ENCODE measurements at regions not wholly inside any gene's neighbourhood (a gene's known extent, or its start where the extent isn't known, plus 50 kb on each side); places are given as distances from the start of the nearest gene placed in this dataset.
"Not testable (repeated sequence)": the region's sequence is repeated elsewhere in the genome, so short reads cannot be mapped to it uniquely, and the experiment has no call there.

GRCh38 chr18:10142496-10143160, 228.8 kb downstream of the VAPA start:
- Histone ChIP-seq H3K4me1 (ENCODE audit: control insufficient read depth in 5 of 5, insufficient read depth in 5 of 5, low read length in 5 of 5) (peaks cover 15 to 47% (median 45%) of the 10 kb centered on the region in 5 donors), H3K9me3 (ENCODE audit: control insufficient read depth in 5 of 5, low read length in 5 of 5) (no peaks in the 10 kb centered on the region), H3K27ac (ENCODE audit: low read depth, low read length) (peak overlapping the region; percentile 90), H3K9ac (ENCODE audit: low read length in 5 of 5) (peak overlapping the region in 2 of 5 donors; percentile 10 to 39), H3K4me3 (ENCODE audit: low read depth in 1 of 5, low read length in 5 of 5) (no peak overlapping the region), H3K27me3 (ENCODE audit: control insufficient read depth in 5 of 5, insufficient read depth in 4 of 5, low read length in 5 of 5) (no peaks in the 10 kb centered on the region), H3K36me3 (ENCODE audit: control insufficient read depth in 5 of 5, insufficient read depth in 5 of 5, low read length in 5 of 5) (no peaks in the 10 kb centered on the region)

GRCh38 chr18:10143596-10143995, 229.8 kb downstream of the VAPA start:
- Histone ChIP-seq H3K9me3 (ENCODE audit: control insufficient read depth in 5 of 5, low read length in 5 of 5) (no peaks in the 10 kb centered on the region), H3K9ac (ENCODE audit: low read length in 5 of 5) (no peak overlapping the region), H3K27me3 (ENCODE audit: control insufficient read depth in 5 of 5, insufficient read depth in 4 of 5, low read length in 5 of 5) (no peaks in the 10 kb centered on the region), H3K4me3 (ENCODE audit: low read depth in 1 of 5, low read length in 5 of 5) (no peak overlapping the region), H3K4me1 (ENCODE audit: control insufficient read depth in 5 of 5, insufficient read depth in 5 of 5, low read length in 5 of 5) (peaks cover 15 to 47% (median 45%) of the 10 kb centered on the region in 5 donors), H3K27ac (ENCODE audit: low read depth, low read length) (peak overlapping the region; percentile 90), H3K36me3 (ENCODE audit: control insufficient read depth in 5 of 5, insufficient read depth in 5 of 5, low read length in 5 of 5) (no peaks in the 10 kb centered on the region)

- H3K4me1 ChIP-seq (ENCODE audit: control insufficient read depth in 5 of 5, insufficient read depth in 5 of 5, low read length in 5 of 5) = peaks cover 14 to 37% (median 35%) of the 10 kb centered on the region in 5 donors
- no peaks in the 10 kb centered on the region for H3K36me3 ChIP-seq (ENCODE audit: control insufficient read depth in 5 of 5, insufficient read depth in 5 of 5, low read length in 5 of 5)
- no peak overlapping the region for H3K9ac ChIP-seq (ENCODE audit: low read length in 5 of 5)
- no peak overlapping the region for H3K27ac ChIP-seq (ENCODE audit: low read depth, low read length)
- H3K4me3 ChIP-seq (ENCODE audit: low read depth in 1 of 5, low read length in 5 of 5) = no peak overlapping the region
- H3K27me3 ChIP-seq (ENCODE audit: control insufficient read depth in 5 of 5, insufficient read depth in 4 of 5, low read length in 5 of 5) = no peaks in the 10 kb centered on the region
- H3K9me3 ChIP-seq (ENCODE audit: control insufficient read depth in 5 of 5, low read length in 5 of 5) = no peaks in the 10 kb centered on the region
These were observed 231.7 kb downstream of the VAPA start for GRCh38 chr18:10145546-10145945.

GRCh38 chr18:10147226-10147625, 233.4 kb downstream of the VAPA start:
- H3K4me3 ChIP-seq (ENCODE audit: low read depth in 1 of 5, low read length in 5 of 5) = no peak overlapping the region

GRCh38 chr18:10147752-10148151, 233.9 kb downstream of the VAPA start:
- no peaks in the 10 kb centered on the region for H3K9me3 ChIP-seq (ENCODE audit: control insufficient read depth in 5 of 5, low read length in 5 of 5)
- H3K27ac ChIP-seq (ENCODE audit: low read depth, low read length) = no peak overlapping the region
- H3K27me3 ChIP-seq (ENCODE audit: control insufficient read depth in 5 of 5, insufficient read depth in 4 of 5, low read length in 5 of 5) = no peaks in the 10 kb centered on the region
- H3K9ac ChIP-seq (ENCODE audit: low read length in 5 of 5) = no peak overlapping the region
- no peak overlapping the region for H3K4me3 ChIP-seq (ENCODE audit: low read depth in 1 of 5, low read length in 5 of 5)
- H3K36me3 ChIP-seq (ENCODE audit: control insufficient read depth in 5 of 5, insufficient read depth in 5 of 5, low read length in 5 of 5) = no peaks in the 10 kb centered on the region
- peaks cover 6 to 16% (median 14%) of the 10 kb centered on the region in 5 donors for H3K4me1 ChIP-seq (ENCODE audit: control insufficient read depth in 5 of 5, insufficient read depth in 5 of 5, low read length in 5 of 5)

More at GRCh38 chr18:10147226-10147625, 233.4 kb downstream of the VAPA start:
- H3K9ac ChIP-seq (ENCODE audit: low read length in 5 of 5) = no peak overlapping the region
- peaks cover 10 to 22% (median 19%) of the 10 kb centered on the region in 5 donors for H3K4me1 ChIP-seq (ENCODE audit: control insufficient read depth in 5 of 5, insufficient read depth in 5 of 5, low read length in 5 of 5)
- no peak overlapping the region for H3K27ac ChIP-seq (ENCODE audit: low read depth, low read length)
- no peaks in the 10 kb centered on the region for H3K9me3 ChIP-seq (ENCODE audit: control insufficient read depth in 5 of 5, low read length in 5 of 5)
- no peaks in the 10 kb centered on the region for H3K27me3 ChIP-seq (ENCODE audit: control insufficient read depth in 5 of 5, insufficient read depth in 4 of 5, low read length in 5 of 5)
- no peaks in the 10 kb centered on the region for H3K36me3 ChIP-seq (ENCODE audit: control insufficient read depth in 5 of 5, insufficient read depth in 5 of 5, low read length in 5 of 5)

- Histone ChIP-seq H3K9me3 (ENCODE audit: control insufficient read depth in 5 of 5, low read length in 5 of 5) (no peaks in the 10 kb centered on the region), H3K27me3 (ENCODE audit: control insufficient read depth in 5 of 5, insufficient read depth in 4 of 5, low read length in 5 of 5) (no peaks in the 10 kb centered on the region), H3K4me1 (ENCODE audit: control insufficient read depth in 5 of 5, insufficient read depth in 5 of 5, low read length in 5 of 5) (peaks cover 3 to 11% (median 9%) of the 10 kb centered on the region in 5 donors), H3K27ac (ENCODE audit: low read depth, low read length) (no peak overlapping the region), H3K4me3 (ENCODE audit: low read depth in 1 of 5, low read length in 5 of 5) (no peak overlapping the region), H3K9ac (ENCODE audit: low read length in 5 of 5) (no peak overlapping the region), H3K36me3 (ENCODE audit: control insufficient read depth in 5 of 5, insufficient read depth in 5 of 5, low read length in 5 of 5) (no peaks in the 10 kb centered on the region)
These were observed 234.5 kb downstream of the VAPA start for GRCh38 chr18:10148189-10148929.

GRCh38 chr18:10149768-10150556, 236.1 kb downstream of the VAPA start:
- Histone ChIP-seq H3K4me3 (ENCODE audit: low read depth in 1 of 5, low read length in 5 of 5) (no peak overlapping the region), H3K27ac (ENCODE audit: low read depth, low read length) (no peak overlapping the region), H3K9me3 (ENCODE audit: control insufficient read depth in 5 of 5, low read length in 5 of 5) (no peaks in the 10 kb centered on the region), H3K27me3 (ENCODE audit: control insufficient read depth in 5 of 5, insufficient read depth in 4 of 5, low read length in 5 of 5) (no peaks in the 10 kb centered on the region), H3K9ac (ENCODE audit: low read length in 5 of 5) (no peak overlapping the region), H3K4me1 (ENCODE audit: control insufficient read depth in 5 of 5, insufficient read depth in 5 of 5, low read length in 5 of 5) (peaks cover 0 to 9% (median 4%) of the 10 kb centered on the region in 5 donors), H3K36me3 (ENCODE audit: control insufficient read depth in 5 of 5, insufficient read depth in 5 of 5, low read length in 5 of 5) (no peaks in the 10 kb centered on the region)

- not testable (repeated sequence) for H3K4me3 ChIP-seq (ENCODE audit: low read depth in 1 of 5, low read length in 5 of 5); H3K9me3 ChIP-seq (ENCODE audit: control insufficient read depth in 5 of 5, low read length in 5 of 5); H3K36me3 ChIP-seq (ENCODE audit: control insufficient read depth in 5 of 5, insufficient read depth in 5 of 5, low read length in 5 of 5); H3K27me3 ChIP-seq (ENCODE audit: control insufficient read depth in 5 of 5, insufficient read depth in 4 of 5, low read length in 5 of 5); H3K4me1 ChIP-seq (ENCODE audit: control insufficient read depth in 5 of 5, insufficient read depth in 5 of 5, low read length in 5 of 5); H3K9ac ChIP-seq (ENCODE audit: low read length in 5 of 5); H3K27ac ChIP-seq (ENCODE audit: low read depth, low read length)
These were observed 236.8 kb downstream of the VAPA start for GRCh38 chr18:10150576-10150975.

- no peaks in the 10 kb centered on the region for H3K9me3 ChIP-seq (ENCODE audit: control insufficient read depth in 5 of 5, low read length in 5 of 5)
- no peak overlapping the region for H3K27ac ChIP-seq (ENCODE audit: low read depth, low read length)
- H3K4me1 ChIP-seq (ENCODE audit: control insufficient read depth in 5 of 5, insufficient read depth in 5 of 5, low read length in 5 of 5) = peaks cover 0 to 9% (median 4%) of the 10 kb centered on the region in 5 donors
- no peaks in the 10 kb centered on the region for H3K27me3 ChIP-seq (ENCODE audit: control insufficient read depth in 5 of 5, insufficient read depth in 4 of 5, low read length in 5 of 5)
- no peak overlapping the region for H3K9ac ChIP-seq (ENCODE audit: low read length in 5 of 5)
- H3K36me3 ChIP-seq (ENCODE audit: control insufficient read depth in 5 of 5, insufficient read depth in 5 of 5, low read length in 5 of 5) = no peaks in the 10 kb centered on the region
- H3K4me3 ChIP-seq (ENCODE audit: low read depth in 1 of 5, low read length in 5 of 5) = no peak overlapping the region
These were observed 238.7 kb downstream of the VAPA start for GRCh38 chr18:10152475-10152874.

Measured in subcutaneous abdominal adipose tissue (tissue), 5 donors.